ENCODE measurements at regions not wholly inside any gene's neighbourhood (a gene's known extent, or its start where the extent isn't known, plus 50 kb on each side); places are given as distances from the start of the nearest gene placed in this dataset.

- Histone ChIP-seq H3K23me2 (ENCODE audit: insufficient read length, low read depth, low read length, poor library complexity, severe bottlenecking) (no peaks in the 10 kb centered on the region), H3T11ph (ENCODE audit: low read length) (no peak overlapping the region), H3K27ac (ENCODE audit: insufficient read length, low read depth, low read length) (no peak overlapping the region), H2BK20ac (ENCODE audit: low read depth, low read length, poor library complexity, severe bottlenecking) (no peak overlapping the region), H2BK15ac (ENCODE audit: low read depth, low read length) (no peak overlapping the region), H3K79me2 (ENCODE audit: insufficient read depth, low read length) (no peaks in the 10 kb centered on the region), H4K8ac (replicated peaks; ENCODE audit: insufficient read length, low read depth, low read length) (no peak overlapping the region), H3K14ac (ENCODE audit: insufficient read depth, low read length) (no peak overlapping the region), H3K4ac (ENCODE audit: low read depth, low read length) (no peak overlapping the region), H3K4me2 (ENCODE audit: insufficient read depth, insufficient read length, low read length) (no peak overlapping the region), H3K18ac (ENCODE audit: insufficient read length, low read depth, low read length) (no peak overlapping the region), H4K20me1 (ENCODE audit: control insufficient read depth, insufficient read depth, insufficient read length) (no peaks in the 10 kb centered on the region), H2AFZ (ENCODE audit: low read length) (no peak overlapping the region), H3K23ac (ENCODE audit: insufficient read length, low read depth, low read length) (no peak overlapping the region), H3K56ac (ENCODE audit: insufficient read length, low read depth, low read length) (no peak overlapping the region), H2AK5ac (ENCODE audit: insufficient read length, low read length) (no peak overlapping the region), H4K91ac (ENCODE audit: insufficient read length, low read depth, low read length) (no peak overlapping the region), H3K79me1 (ENCODE audit: insufficient read depth, low read depth, low read length, poor library complexity, severe bottlenecking) (no peaks in the 10 kb centered on the region), H2BK12ac (ENCODE audit: insufficient read length, low read depth, low read length) (no peak overlapping the region), H4K5ac (ENCODE audit: insufficient read length, low read depth, low read length) (no peak overlapping the region), H3K9me3 (ENCODE audit: control insufficient read depth, low read depth, low read length) (no peaks in the 10 kb centered on the region), H2BK5ac (ENCODE audit: insufficient read length, low read length) (no peak overlapping the region), H3K9ac (ENCODE audit: extremely low read depth, insufficient read length, low read length) (no peak overlapping the region), H3K4me1 (ENCODE audit: insufficient read depth, low read length) (peaks cover 7% of the 10 kb centered on the region), H2BK120ac (ENCODE audit: low read depth, low read length, poor library complexity, severe bottlenecking) (no peak overlapping the region), H3K27me3 (ENCODE audit: insufficient read depth, low read length) (no peaks in the 10 kb centered on the region)
- Mint-ChIP-seq H3K4me3 (peak overlapping the region in 1 of 2 experiments; percentile 49; a peak in 3 of 5 replicates), H3K9me3 (peaks cover 20 to 21% of the 10 kb centered on the region in 2 experiments), H3K36me3 (ENCODE audit: insufficient read depth in 1 of 3, low read depth in 3 of 3) (peaks cover 12 to 25% (median 23%) of the 10 kb centered on the region in 3 experiments), H3K27me3 (ENCODE audit: low read depth) (peaks cover 33% of the 10 kb centered on the region), H3K4me1 (peaks cover 29 to 31% of the 10 kb centered on the region in 2 experiments), H3K27ac (no peak overlapping the region; a peak in 1 of 7 replicates)
- WGBS (ENCODE audit: extremely low coverage, insufficient read length, low lambda C conversion rate), result no CpG with 5 or more reads among the region's 3 CpGs
- TF ChIP-seq CTCF (conservative IDR thresholded peaks at IDR 0.05), result no peak
- DNase-seq, result peak; percentile 38
Observed at GRCh38 chr2:108106731-108107130, 120.4 kb downstream of the SLC5A7 start.
